HepG2 (cell line): ENCODE measurements at regions not wholly inside any gene's neighbourhood (a gene's known extent, or its start where the extent isn't known, plus 50 kb on each side); places are given as distances from the start of the nearest gene placed in this dataset.

Experiments
- ATAC-seq: fragments of 200-7000 bp; cut with Tn5 transposase; 3 replicates; pipeline ENCODE4 v1.9.1; 2020; ENCODE audit warnings: mild to moderate bottlenecking, moderate library complexity
- BruUV-seq: library from RNA; stranded (reverse); fragments of 400-500 nt; replicated peaks from 2 replicates; lab custom pipeline; 2021; lab: Mats Ljungman, UMichigan
- CTCF ChIA-PET: fragments of 300-600 bp; formaldehyde crosslinking; extraction: SDS; loops from one replicate; lab custom pipeline; 2021; ENCODE audit warnings: low total read pairs, inconsistent platforms, low intra/inter-chr PET ratio; lab: Yijun Ruan, JAX
- POLR2A ChIA-PET: fragments of 350-600 bp; sonication (Branson Sonifier 250); formaldehyde crosslinking; loops from one replicate; lab custom pipeline; 2020; ENCODE audit warnings: antibody characterized with exemption, inconsistent platforms; lab: Yijun Ruan, JAX
- DNase-seq: peaks from one replicate; pipeline ENCODE4 v3.0.0-alpha.2; 2015; ENCODE audit warnings: low spot score
- FAIRE-seq: peaks from 3 replicates; lab custom pipeline; 2011; peaks lifted over from hg19 to GRCh38; lab: Jason Lieb, UNC
- H2AFZ ChIP-seq: one replicate; pipeline ENCODE4 v1.6.1; 2011; ENCODE audit warnings: low read length, inconsistent platforms
- H3K27ac ChIP-seq: fragments of 300-600 bp; 3 replicates; pipeline ENCODE4 v1.8.0; 2011; ENCODE audit warnings: mixed run types, mild to moderate bottlenecking, mixed read lengths, low read length, inconsistent platforms; ENCODE audit not compliant: insufficient read depth; ENCODE audit errors: extremely low read length
- H3K27me3 ChIP-seq, 2 experiments: fragments of 200-600 bp in 1 of 2; 2 replicates in 1 of 2; 3 replicates in 1 of 2; pipeline versions ENCODE4 v1.6.0 to v1.8.0; 2011; ENCODE audit warnings: low read length in 2 of 2, mild to moderate bottlenecking in 2 of 2, moderate library complexity in 2 of 2, inconsistent platforms in 1 of 2; ENCODE audit not compliant: insufficient read depth in 2 of 2, control insufficient read depth in 1 of 2
- H3K36me3 ChIP-seq, 2 experiments: fragments of 200-600 bp in 1 of 2; replicated peaks in 1 of 2; 2 replicates in 1 of 2; 3 replicates in 1 of 2; pipeline versions ENCODE4 v1.5.1 to v1.8.0; 2011; ENCODE audit warnings: low read length in 2 of 2, inconsistent platforms in 1 of 2; ENCODE audit not compliant: insufficient read depth in 2 of 2, control insufficient read depth in 1 of 2
- H3K4me1 ChIP-seq: 2 replicates; pipeline ENCODE4 v1.5.1; 2012; ENCODE audit warnings: low read length, inconsistent platforms; ENCODE audit not compliant: insufficient read depth
- H3K4me2 ChIP-seq: 2 replicates; pipeline ENCODE4 v1.6.0; 2011; ENCODE audit warnings: low read depth, low read length, inconsistent platforms
- H3K4me3 ChIP-seq, 3 experiments: fragments of 200-600 bp in 1 of 3; sonication (generic), shearing (Covaris generic) in 1 of 3; replicated peaks in 1 of 3; 2 replicates each; pipeline ENCODE4 v1.5.1; 2011 to 2016; ENCODE audit warnings: low read length in 3 of 3, inconsistent platforms in 2 of 3, low read depth in 2 of 3, mild to moderate bottlenecking in 2 of 3, control low read depth in 1 of 3, mixed read lengths in 1 of 3; ENCODE audit not compliant: insufficient read depth in 1 of 3
- H3K79me2 ChIP-seq: one replicate; pipeline ENCODE4 v1.6.1; 2011; ENCODE audit warnings: low read length, inconsistent platforms; ENCODE audit not compliant: insufficient read depth
- H3K9ac ChIP-seq: 2 replicates; pipeline ENCODE4 v1.6.0; 2011; ENCODE audit warnings: mild to moderate bottlenecking, low read depth, low read length, inconsistent platforms; ENCODE audit not compliant: insufficient read depth
- H3K9me3 ChIP-seq: 2 replicates; pipeline ENCODE4 v1.5.1; 2012; ENCODE audit warnings: mild to moderate bottlenecking, low read length
- H4K20me1 ChIP-seq: 2 replicates; pipeline ENCODE4 v1.6.0; 2011; ENCODE audit warnings: inconsistent platforms, mild to moderate bottlenecking, low read length, moderate library complexity; ENCODE audit not compliant: insufficient read depth
- CHD2 ChIP-seq: IDR thresholded peaks from 2 replicates; pipeline ENCODE4 v1.6.1; 2011; ENCODE audit warnings: low read depth, low read length, improper control_type of control experiment
- HOXA7 ChIP-seq: sonication (generic); formaldehyde crosslinking; IDR thresholded peaks from 2 replicates; pipeline ENCODE4 v1.8.1; 2022; ENCODE audit warnings: mild to moderate bottlenecking, missing genetic modification reagents, moderate library complexity
- IRF2 ChIP-seq: IDR thresholded peaks from 2 replicates; pipeline ENCODE4 v1.6.1; 2018; ENCODE audit warnings: missing genetic modification reagents, missing compliant biosample characterization
- MTF2 ChIP-seq: sonication (generic); formaldehyde crosslinking; IDR thresholded peaks from 2 replicates; pipeline ENCODE4 v1.5.0; 2020; ENCODE audit warnings: missing genetic modification reagents, borderline replicate concordance
- NBN ChIP-seq: fragments of 450-650 bp; conservative IDR thresholded peaks from 2 replicates; pipeline ENCODE4 v1.6.1; 2017
- NR1H2 ChIP-seq: sonication (generic); formaldehyde crosslinking; IDR thresholded peaks from 2 replicates; pipeline ENCODE4 v1.8.1; 2022; ENCODE audit warnings: low read depth, missing genetic modification reagents, borderline replicate concordance
- PHF5A ChIP-seq: IDR thresholded peaks from one replicate; pipeline ENCODE4 v1.6.1; 2018; ENCODE audit warnings: low read depth, missing genetic modification reagents; ENCODE audit not compliant: unreplicated experiment
- TEAD3 ChIP-seq: optimal IDR thresholded peaks from 2 replicates; pipeline ENCODE3; 2016; ENCODE audit warnings: borderline replicate concordance
- ZC3H4 ChIP-seq: sonication (generic); formaldehyde crosslinking; IDR thresholded peaks from 2 replicates; pipeline ENCODE4 v1.4.0; 2020; ENCODE audit warnings: missing genetic modification reagents, borderline replicate concordance
- ZFP82 ChIP-seq: sonication (generic); formaldehyde crosslinking; IDR thresholded peaks from 2 replicates; pipeline ENCODE4 v1.5.1; 2020; ENCODE audit warnings: mild to moderate bottlenecking, missing genetic modification reagents, borderline replicate concordance
- ZNF264 ChIP-seq: sonication (generic); formaldehyde crosslinking; IDR thresholded peaks from 2 replicates; pipeline ENCODE4 v1.4.0; 2020; ENCODE audit warnings: missing genetic modification reagents
- ZNF562 ChIP-seq: sonication (generic); formaldehyde crosslinking; IDR thresholded peaks from 2 replicates; pipeline ENCODE4 v1.8.0; 2022; ENCODE audit warnings: missing genetic modification reagents, borderline replicate concordance
- ZNF564 ChIP-seq: sonication (generic); formaldehyde crosslinking; IDR thresholded peaks from 2 replicates; pipeline ENCODE4 v1.8.1; 2023; ENCODE audit warnings: mild to moderate bottlenecking, missing genetic modification reagents
- WGBS: methylation state at CpG from one replicate; pipeline ENCODE4 v1.1.6; 2017; ENCODE audit warnings: low lambda C conversion rate; 5-methylcytosine and 5-hydroxymethylcytosine counted together
- in situ Hi-C: cut with HindIII; loops from 2 replicates; pipeline ENCODE4 v1.10.0; 2017; ENCODE audit warnings: low pct_unique_long_range_greater_than_20kb; ENCODE audit not compliant: extremely low pct_ligation_motif_present
- intact Hi-C: fragments of 100-400 bp; cut with micrococcal nuclease; formaldehyde crosslinking; loops from one replicate; pipeline ENCODE4 v1.10.0; 2022; ENCODE audit not compliant: unreplicated experiment
- TF ChIP-seq, protein P1 (sequence below): sonication (generic); formaldehyde crosslinking; IDR thresholded peaks from 2 replicates; pipeline ENCODE4 v1.4.0; 2020; ENCODE audit warnings: missing genetic modification reagents
- TF ChIP-seq, protein P2 (sequence below): sonication (generic); formaldehyde crosslinking; IDR thresholded peaks from 2 replicates; pipeline ENCODE4 v1.4.0; 2020; ENCODE audit warnings: missing genetic modification reagents

DNA sequence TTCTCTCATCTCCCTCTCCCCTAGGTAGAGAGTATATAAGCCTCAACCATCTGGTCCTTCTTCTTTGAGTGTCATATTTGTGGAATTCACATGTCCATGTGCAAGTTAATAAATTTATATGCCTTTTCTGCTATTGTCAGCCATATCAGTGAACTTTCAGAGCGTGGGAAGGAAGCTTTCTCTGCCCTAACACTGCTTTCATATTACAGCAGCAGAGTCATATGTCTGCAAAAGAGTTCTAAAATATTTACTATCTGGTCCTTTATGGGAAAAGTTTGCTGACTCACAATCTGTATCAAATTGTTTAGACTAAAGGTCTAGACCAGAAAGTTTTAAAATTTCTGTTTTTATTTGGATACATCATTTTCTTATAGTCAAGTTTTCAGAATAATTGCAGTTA lies 669.0 kb downstream of the LRRC70 start (continued):
- no peak for TF ChIP-seq CHD2

DNA sequence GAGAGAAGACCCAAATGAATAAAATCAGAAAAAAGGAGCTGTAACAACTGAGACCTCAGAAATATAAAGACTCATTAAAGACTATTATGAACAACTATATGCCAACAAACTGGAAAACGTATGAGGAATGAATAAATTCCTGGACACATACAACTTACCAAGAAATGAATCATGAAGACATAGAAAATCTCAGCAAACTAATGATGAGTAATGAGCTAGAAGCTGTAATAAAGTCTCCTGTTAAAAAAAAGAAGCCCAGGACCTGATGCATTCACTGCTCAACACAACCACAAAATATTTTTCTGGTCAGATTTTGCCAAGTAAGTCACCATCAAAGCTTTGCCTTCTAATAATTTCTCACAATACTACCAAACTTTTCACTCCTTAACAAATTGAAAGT lies 666.7 kb downstream of the LRRC70 start:
- Histone ChIP-seq H3K9me3 (no peaks in the 10 kb centered on the region), H2AFZ (no peak overlapping the region), H4K20me1 (no peaks in the 10 kb centered on the region), H3K27ac (no peak overlapping the region), H3K9ac (no peak overlapping the region), H3K4me3 (no peak overlapping the region), H3K36me3 (no peaks in the 10 kb centered on the region), H3K79me2 (no peaks in the 10 kb centered on the region), H3K4me1 (no peaks in the 10 kb centered on the region), H3K4me2 (no peak overlapping the region), H3K27me3 (no peaks in the 10 kb centered on the region; a peak in 1 of 5 replicates)
- ATAC-seq (no peak), FAIRE-seq (no peak), DNase-seq (no peak)
- POLR2A ChIA-PET, result no interaction called here
- in situ Hi-C loops (no loop called here), intact Hi-C loops (no loop called here)
- no TSS peak for BruUV-seq
- 3% methylated on average over 1 of the region's 1 CpG for WGBS
- CTCF ChIA-PET, result no interaction called here
- no peak for TF ChIP-seq ZNF564 (CRISPR knock-in tag)
- TF ChIP-seq NBN, result no peak
- TF ChIP-seq, protein P1, sequence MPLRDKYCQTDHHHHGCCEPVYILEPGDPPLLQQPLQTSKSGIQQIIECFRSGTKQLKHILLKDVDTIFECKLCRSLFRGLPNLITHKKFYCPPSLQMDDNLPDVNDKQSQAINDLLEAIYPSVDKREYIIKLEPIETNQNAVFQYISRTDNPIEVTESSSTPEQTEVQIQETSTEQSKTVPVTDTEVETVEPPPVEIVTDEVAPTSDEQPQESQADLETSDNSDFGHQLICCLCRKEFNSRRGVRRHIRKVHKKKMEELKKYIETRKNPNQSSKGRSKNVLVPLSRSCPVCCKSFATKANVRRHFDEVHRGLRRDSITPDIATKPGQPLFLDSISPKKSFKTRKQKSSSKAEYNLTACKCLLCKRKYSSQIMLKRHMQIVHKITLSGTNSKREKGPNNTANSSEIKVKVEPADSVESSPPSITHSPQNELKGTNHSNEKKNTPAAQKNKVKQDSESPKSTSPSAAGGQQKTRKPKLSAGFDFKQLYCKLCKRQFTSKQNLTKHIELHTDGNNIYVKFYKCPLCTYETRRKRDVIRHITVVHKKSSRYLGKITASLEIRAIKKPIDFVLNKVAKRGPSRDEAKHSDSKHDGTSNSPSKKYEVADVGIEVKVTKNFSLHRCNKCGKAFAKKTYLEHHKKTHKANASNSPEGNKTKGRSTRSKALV (CRISPR knock-in tag), result no peak
- TF ChIP-seq ZNF264 (CRISPR knock-in tag), result no peak
- no peak for TF ChIP-seq ZC3H4 (CRISPR knock-in tag)
- TF ChIP-seq IRF2 (CRISPR knock-in tag), result no peak
- no peak for TF ChIP-seq TEAD3
- TF ChIP-seq ZFP82 (CRISPR knock-in tag), result no peak
- TF ChIP-seq ZNF562 (CRISPR knock-in tag), result no peak
- no peak for TF ChIP-seq HOXA7
- TF ChIP-seq, protein P2, sequence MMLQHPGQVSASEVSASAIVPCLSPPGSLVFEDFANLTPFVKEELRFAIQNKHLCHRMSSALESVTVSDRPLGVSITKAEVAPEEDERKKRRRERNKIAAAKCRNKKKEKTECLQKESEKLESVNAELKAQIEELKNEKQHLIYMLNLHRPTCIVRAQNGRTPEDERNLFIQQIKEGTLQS (CRISPR knock-in tag), result no peak
- no peak for TF ChIP-seq NR1H2
- no peak for TF ChIP-seq PHF5A (CRISPR knock-in tag)
- TF ChIP-seq MTF2 (CRISPR knock-in tag), result no peak
